ENCODE measurements at regions not wholly inside any gene's neighbourhood (a gene's known extent, or its start where the extent isn't known, plus 50 kb on each side); places are given as distances from the start of the nearest gene placed in this dataset.

DNA sequence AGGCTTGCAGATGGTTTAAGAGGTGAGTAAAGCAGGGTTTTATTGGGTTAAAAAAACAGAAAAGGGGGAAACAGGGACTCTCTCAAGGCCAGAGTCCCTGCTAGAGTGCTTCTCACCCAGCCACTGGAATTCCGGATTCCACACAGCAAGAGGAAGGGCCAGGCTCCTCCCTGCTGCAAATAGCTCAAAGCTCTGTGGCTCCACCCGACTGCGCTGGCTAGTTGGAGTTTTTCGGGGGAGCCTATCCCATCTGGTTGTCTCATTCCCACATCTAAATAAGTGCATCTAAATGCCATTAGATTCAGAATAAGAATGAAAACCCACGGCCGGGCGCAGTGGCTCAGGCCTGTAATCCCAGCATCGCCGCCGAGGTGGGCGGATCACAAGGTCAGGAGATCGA is 791.5 kb downstream of the SLC16A7 start:
- TF ChIP-seq, protein P1, sequence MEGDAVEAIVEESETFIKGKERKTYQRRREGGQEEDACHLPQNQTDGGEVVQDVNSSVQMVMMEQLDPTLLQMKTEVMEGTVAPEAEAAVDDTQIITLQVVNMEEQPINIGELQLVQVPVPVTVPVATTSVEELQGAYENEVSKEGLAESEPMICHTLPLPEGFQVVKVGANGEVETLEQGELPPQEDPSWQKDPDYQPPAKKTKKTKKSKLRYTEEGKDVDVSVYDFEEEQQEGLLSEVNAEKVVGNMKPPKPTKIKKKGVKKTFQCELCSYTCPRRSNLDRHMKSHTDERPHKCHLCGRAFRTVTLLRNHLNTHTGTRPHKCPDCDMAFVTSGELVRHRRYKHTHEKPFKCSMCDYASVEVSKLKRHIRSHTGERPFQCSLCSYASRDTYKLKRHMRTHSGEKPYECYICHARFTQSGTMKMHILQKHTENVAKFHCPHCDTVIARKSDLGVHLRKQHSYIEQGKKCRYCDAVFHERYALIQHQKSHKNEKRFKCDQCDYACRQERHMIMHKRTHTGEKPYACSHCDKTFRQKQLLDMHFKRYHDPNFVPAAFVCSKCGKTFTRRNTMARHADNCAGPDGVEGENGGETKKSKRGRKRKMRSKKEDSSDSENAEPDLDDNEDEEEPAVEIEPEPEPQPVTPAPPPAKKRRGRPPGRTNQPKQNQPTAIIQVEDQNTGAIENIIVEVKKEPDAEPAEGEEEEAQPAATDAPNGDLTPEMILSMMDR (IDR thresholded peaks at IDR 0.05; ENCODE audit: insufficient read depth, low read depth, low read length) = no peak
- no peak for DNase-seq (ENCODE audit: low read depth)
- no peak overlapping the region for H3K4me3 ChIP-seq (ENCODE audit: low read depth, low read length)

DNA sequence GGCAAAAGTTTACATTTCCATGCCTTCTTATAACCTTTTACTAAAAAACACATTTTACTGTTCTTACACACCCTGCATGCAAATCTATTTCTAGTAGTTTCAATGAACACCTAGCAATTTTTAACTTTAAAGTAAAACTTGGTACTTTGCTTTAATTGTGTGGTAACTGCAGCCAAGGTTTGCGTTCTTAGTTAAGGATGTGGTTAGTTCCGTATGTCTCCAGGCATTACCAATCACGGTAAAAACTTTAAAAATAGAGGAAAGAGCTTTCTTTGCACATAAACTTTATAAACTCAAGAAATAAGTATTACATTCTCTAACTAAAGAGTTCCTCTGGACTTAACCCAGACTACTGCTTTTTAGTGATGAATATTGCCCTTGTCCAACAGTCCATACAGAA is 795.2 kb downstream of the SLC16A7 start:
- DNase-seq (ENCODE audit: low read depth) = no peak
- TF ChIP-seq, protein P1 (IDR thresholded peaks at IDR 0.05; ENCODE audit: insufficient read depth, low read depth, low read length) = no peak
- no peak overlapping the region for H3K4me3 ChIP-seq (ENCODE audit: low read depth, low read length)

DNA sequence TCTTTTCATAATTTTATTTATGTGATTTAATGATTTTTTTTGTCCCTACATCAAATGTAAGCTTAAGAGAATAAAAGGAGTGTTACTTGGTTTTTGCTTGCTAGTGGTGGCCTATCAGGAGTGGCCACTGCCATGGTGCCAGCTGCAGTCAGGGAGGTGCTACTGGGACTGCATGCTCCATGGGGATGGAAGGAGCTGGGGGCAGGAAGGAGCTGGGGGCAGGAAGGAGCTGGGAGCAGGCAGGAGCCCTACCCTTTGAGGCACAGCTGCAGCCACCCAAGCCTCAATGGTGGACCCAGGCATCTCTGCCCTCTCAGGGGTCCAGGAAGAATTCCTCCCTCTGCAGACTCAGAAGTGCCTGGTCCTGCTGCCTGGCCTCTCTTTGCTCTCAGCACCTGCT is 796.0 kb downstream of the SLC16A7 start:
- no peak for DNase-seq (ENCODE audit: low read depth)
- no peak overlapping the region for H3K4me3 ChIP-seq (ENCODE audit: low read depth, low read length)
- TF ChIP-seq, protein P1 (IDR thresholded peaks at IDR 0.05; ENCODE audit: insufficient read depth, low read depth, low read length) = no peak

DNA sequence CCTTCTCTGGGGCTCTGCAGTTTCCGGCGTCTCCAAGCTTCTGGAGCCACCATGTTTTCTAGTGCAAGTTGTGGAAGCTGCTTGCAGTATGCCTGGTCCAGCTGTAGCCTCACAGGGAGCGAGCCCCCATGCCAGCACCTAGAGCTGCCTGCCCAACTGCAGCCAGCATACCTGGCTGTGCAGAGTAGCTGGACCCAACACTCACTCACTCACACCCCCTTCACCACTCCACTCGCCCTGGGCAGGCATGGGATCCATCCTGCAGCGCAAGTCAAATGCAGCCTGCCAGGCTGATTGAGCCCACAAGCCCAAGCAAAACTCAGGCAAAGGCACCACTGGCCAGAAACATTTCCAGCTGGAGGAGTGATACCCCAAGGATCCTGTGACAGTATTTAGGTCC is 797.3 kb downstream of the SLC16A7 start:
- DNase-seq (ENCODE audit: low read depth) = no peak
- no peak overlapping the region for H3K4me3 ChIP-seq (ENCODE audit: low read depth, low read length)
- TF ChIP-seq, protein P1 (IDR thresholded peaks at IDR 0.05; ENCODE audit: insufficient read depth, low read depth, low read length) = no peak

DNA sequence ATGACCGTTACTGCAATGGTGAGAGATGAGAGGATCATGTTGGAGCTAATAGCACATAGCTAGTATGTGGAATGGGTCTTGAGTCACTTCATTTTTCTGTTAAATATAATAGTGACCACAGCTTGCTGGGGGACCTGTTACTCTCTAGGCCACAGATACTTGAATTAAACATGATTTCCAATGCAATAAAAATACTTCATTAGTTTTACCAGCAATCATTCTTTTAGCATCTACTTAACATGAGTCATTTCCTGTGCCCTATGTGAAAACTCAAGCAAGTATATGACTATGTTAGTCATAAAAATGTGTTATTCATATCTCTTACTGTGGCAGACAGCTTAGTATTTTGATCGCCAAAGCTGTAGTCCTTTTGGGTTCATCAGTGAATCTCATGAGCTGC is 798.8 kb downstream of the SLC16A7 start:
- H3K4me3 ChIP-seq (ENCODE audit: low read depth, low read length) = no peak overlapping the region
- peak; percentile 61 for DNase-seq (ENCODE audit: low read depth)
- TF ChIP-seq, protein P1 (IDR thresholded peaks at IDR 0.05; ENCODE audit: insufficient read depth, low read depth, low read length) = no peak

DNA sequence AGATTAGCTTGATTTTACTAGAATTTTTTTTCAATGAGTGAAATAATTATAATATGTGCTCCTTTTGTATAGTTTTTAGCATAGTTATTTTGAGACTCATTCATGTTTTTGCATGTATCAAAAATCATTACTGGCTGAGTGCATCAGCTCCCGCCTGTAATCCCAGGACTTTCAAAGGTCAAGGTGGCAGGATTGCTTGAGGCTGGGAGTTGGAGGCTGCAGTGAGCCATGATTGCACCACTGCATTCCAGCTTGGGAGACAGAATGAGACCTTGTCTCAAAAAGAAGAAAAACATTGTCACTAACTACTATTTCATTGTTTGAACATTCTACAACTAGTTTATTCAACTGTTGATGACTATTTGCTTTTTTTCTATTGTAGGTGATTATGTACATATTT is 802.7 kb downstream of the SLC16A7 start:
- TF ChIP-seq, protein P1 (IDR thresholded peaks at IDR 0.05; ENCODE audit: insufficient read depth, low read depth, low read length) = no peak
- no peak overlapping the region for H3K4me3 ChIP-seq (ENCODE audit: low read depth, low read length)
- peak; percentile 19 for DNase-seq (ENCODE audit: low read depth)

DNA sequence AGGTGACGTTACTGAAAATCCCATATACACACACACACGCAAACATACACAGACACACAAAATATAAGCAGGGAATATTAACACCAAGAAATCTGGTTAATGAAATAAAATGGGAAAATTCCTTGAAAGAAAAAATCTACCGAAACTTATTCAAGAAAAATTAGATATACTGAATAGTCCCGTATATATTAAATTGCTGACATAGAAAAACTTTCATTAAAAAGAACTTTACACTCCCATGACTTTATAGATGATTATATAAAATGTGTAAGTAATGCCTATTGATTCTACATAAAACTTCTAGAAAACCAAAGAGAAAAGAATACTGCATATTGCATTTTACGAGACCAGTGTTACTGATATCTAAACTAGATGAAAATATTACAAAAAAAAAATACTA is 803.2 kb downstream of the SLC16A7 start:
- TF ChIP-seq, protein P1 (IDR thresholded peaks at IDR 0.05; ENCODE audit: insufficient read depth, low read depth, low read length) = no peak
- no peak overlapping the region for H3K4me3 ChIP-seq (ENCODE audit: low read depth, low read length)
- no peak for DNase-seq (ENCODE audit: low read depth)
